D341Med (cell line): ENCODE measurements at regions not wholly inside any gene's neighbourhood (a gene's known extent, or its start where the extent isn't known, plus 50 kb on each side); places are given as distances from the start of the nearest gene placed in this dataset.
"Not testable (repeated sequence)": the region's sequence is repeated elsewhere in the genome, so short reads cannot be mapped to it uniquely, and the experiment has no call there.

Source experiments
- DNase-seq: peaks from one replicate; pipeline ENCODE4 v3.0.0; 2012; ENCODE audit warnings: low spot score

- no peak for DNase-seq
Observed at GRCh38 chr7:19957664-19958063, 184.2 kb upstream of the TMEM196 start.

GRCh38 chr7:19954166-19954565 is 180.7 kb upstream of the TMEM196 start:
- DNase-seq = not testable (repeated sequence)

- not testable (repeated sequence) for DNase-seq
Observed at GRCh38 chr7:19953411-19953810, 180.0 kb upstream of the TMEM196 start.

GRCh38 chr7:19948160-19948559 is 174.7 kb upstream of the TMEM196 start:
- DNase-seq = no peak

GRCh38 chr7:19944363-19945120 is 171.1 kb upstream of the TMEM196 start:
- no peak for DNase-seq

GRCh38 chr7:19939746-19940145 is 166.3 kb upstream of the TMEM196 start:
- DNase-seq = no peak

GRCh38 chr7:19932549-19933249 is 159.3 kb upstream of the TMEM196 start:
- no peak for DNase-seq

GRCh38 chr7:19930851-19931250 is 157.4 kb upstream of the TMEM196 start:
- no peak for DNase-seq

GRCh38 chr7:19930051-19930450 is 156.6 kb upstream of the TMEM196 start:
- DNase-seq = no peak

- DNase-seq = no peak
Observed at GRCh38 chr7:19928247-19928646, 154.8 kb upstream of the TMEM196 start.

GRCh38 chr7:19920705-19921104 is 147.3 kb upstream of the TMEM196 start:
- peak; percentile 18 for DNase-seq

- DNase-seq = no peak
Observed at GRCh38 chr7:19920166-19920565, 146.7 kb upstream of the TMEM196 start.

GRCh38 chr7:19919261-19920095 is 146.1 kb upstream of the TMEM196 start:
- no peak for DNase-seq

- no peak for DNase-seq
Observed at GRCh38 chr7:19916046-19916445, 142.6 kb upstream of the TMEM196 start.

GRCh38 chr7:19915596-19915995 is 142.2 kb upstream of the TMEM196 start:
- no peak for DNase-seq

GRCh38 chr7:19914866-19915265 is 141.4 kb upstream of the TMEM196 start:
- no peak for DNase-seq

GRCh38 chr7:19900118-19900517 is 126.7 kb upstream of the TMEM196 start:
- DNase-seq = no peak

GRCh38 chr7:19899529-19899928 is 126.1 kb upstream of the TMEM196 start:
- no peak for DNase-seq

GRCh38 chr7:19882893-19883292 is 109.5 kb upstream of the TMEM196 start:
- DNase-seq = not testable (repeated sequence)

- DNase-seq = no peak
Observed at GRCh38 chr7:19872094-19872493, 98.7 kb upstream of the TMEM196 start.

- DNase-seq = no peak
Observed at GRCh38 chr7:19871102-19871501, 97.7 kb upstream of the TMEM196 start.

- DNase-seq = no peak
Observed at GRCh38 chr7:19869979-19870378, 96.6 kb upstream of the TMEM196 start.
